ENCODE measurements at regions not wholly inside any gene's neighbourhood (a gene's known extent, or its start where the extent isn't known, plus 50 kb on each side); places are given as distances from the start of the nearest gene placed in this dataset.
A peak's percentile ranks its signal among the peaks of the same experiment; 100 is the strongest.

GRCh38 chr12:126830778-126831680 is 1435.9 kb upstream of the TMEM132C start:
- no peak for DNase-seq (ENCODE audit: low read depth in 2 of 2)

DNA sequence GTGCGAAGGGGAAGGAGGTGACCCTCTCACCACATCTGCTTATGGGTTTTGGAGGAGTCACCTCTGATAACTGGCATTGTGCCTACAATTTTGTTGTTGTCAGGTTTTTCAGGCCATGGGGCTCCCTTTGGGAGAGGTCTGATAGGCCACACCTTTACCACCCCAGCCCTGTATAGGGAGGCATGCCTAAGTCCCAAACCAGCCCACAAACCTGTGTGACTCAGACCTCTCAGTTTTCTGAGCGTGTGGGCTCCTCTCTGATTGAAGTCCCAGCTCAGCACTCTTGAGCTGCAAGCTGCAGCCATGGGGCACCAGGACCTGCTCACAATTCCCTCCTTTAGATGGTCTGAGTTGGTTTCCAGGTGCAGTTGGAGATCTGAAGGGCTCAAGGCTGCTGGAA is 1429.3 kb upstream of the TMEM132C start:
- DNase-seq (ENCODE audit: low read depth in 2 of 2): no peak

- no peak for DNase-seq (ENCODE audit: low read depth in 2 of 2)
Measured at GRCh38 chr12:126843915-126844669, 1422.9 kb upstream of the TMEM132C start.

GRCh38 chr12:126847005-126847629 is 1419.9 kb upstream of the TMEM132C start:
- DNase-seq (ENCODE audit: low read depth in 2 of 2): no peak

- no peak for DNase-seq (ENCODE audit: low read depth in 2 of 2)
Measured at GRCh38 chr12:126855768-126856167, 1411.2 kb upstream of the TMEM132C start.

DNA sequence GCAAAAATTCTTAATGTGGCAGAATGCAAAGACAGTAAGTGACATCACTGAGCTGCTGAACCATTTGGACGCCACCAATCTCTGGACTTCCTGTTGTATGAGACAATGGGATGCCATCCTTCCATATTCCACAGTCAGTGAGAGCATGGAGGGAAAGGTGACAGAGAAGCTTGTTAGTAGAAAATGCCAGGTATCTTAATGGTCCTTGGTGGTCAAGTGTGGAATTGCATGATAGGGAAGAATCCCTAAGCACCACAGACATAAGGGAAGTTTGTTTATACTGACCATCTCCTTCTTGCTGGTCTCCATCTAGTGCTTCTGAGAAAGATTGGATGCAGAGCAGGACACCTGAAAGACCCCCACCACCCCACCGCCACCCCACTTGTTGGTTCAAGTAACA is 1410.0 kb upstream of the TMEM132C start:
- DNase-seq (ENCODE audit: low read depth in 2 of 2): no peak

GRCh38 chr12:126858560-126858959 is 1408.4 kb upstream of the TMEM132C start:
- DNase-seq (ENCODE audit: low read depth in 2 of 2): no peak

DNA sequence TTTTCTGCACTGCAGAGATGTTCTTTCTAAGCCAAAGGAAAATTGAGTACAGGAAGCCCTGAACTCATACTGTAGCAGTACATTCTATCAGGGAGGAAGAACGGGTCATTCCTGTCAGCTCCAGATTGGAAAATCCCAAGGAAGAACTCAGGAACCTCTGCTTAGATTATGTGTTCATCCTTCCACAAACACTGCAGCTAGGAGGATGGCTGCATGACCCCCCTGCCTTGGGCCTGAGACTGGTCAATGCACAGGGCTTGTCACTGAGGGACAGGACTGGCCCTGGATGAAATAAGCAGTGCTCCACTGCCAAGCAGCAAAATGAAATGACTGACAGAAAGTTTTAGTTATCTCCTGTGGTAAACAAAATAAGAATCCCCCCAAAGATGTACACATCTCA is 1406.8 kb upstream of the TMEM132C start:
- DNase-seq (ENCODE audit: low read depth in 2 of 2): no peak

GRCh38 chr12:126862500-126862899 is 1404.5 kb upstream of the TMEM132C start:
- DNase-seq (ENCODE audit: low read depth in 2 of 2): no peak

DNA sequence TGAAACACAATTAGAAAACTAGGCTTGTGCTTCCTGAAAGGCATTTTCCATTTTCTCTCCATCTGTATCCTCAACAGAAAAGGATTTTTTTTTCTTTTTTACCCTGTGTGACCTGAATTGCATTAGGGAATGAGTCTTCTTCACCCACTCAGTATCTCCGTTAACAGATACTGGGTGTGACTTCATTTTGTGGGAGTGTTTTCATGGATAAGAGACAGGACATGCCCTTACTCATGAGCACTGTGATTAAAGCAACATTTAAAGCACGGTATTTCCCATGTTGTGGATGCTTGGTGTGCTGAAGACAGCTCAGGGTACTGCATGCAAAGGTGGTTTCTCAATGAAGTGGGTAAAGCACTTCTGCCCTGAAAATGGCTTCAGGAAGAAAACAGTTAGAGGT is 1397.3 kb upstream of the TMEM132C start:
- DNase-seq (ENCODE audit: low read depth in 2 of 2): no peak

DNA sequence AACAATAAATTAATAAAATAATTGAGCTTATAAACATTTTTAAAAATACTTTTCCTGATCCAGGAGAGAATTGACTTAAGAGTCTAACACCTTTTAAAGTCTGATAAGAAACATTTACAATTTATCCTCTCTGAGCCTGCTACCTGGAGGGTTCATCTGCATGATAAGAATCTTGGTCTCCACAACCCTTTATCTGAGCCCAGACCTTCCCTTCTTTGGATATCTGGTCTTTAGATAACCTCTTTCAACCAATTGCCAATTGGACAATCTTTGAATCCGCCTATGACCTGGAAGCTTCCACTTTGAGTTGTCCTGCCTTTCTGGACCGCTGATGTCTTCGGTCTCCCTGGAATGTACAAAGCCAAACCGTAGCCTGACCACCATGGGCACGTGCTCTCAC is 1393.3 kb upstream of the TMEM132C start:
- no peak for DNase-seq (ENCODE audit: low read depth in 2 of 2)

- peak; percentile 16 to 29 for DNase-seq (ENCODE audit: low read depth in 2 of 2)
Measured at GRCh38 chr12:126874427-126875026, 1392.4 kb upstream of the TMEM132C start.

DNA sequence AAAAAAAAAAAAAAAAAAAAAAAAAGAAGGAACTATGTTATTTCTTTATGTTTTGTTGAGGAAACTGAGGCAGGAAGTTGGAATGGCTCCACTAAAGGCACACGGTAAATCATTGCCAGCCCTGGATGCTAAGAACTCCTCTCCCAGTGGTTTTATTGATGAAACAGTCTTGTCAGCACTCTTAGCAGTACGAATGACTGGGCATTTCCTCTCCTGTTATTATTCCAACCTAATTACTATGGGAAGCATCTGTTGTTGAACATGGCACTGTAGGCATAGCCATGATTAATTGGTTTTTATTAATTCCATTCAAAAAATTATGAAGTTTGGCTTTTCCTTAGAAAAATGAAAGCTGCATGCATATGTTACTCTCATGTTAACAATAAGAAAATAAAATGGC is 1387.1 kb upstream of the TMEM132C start:
- DNase-seq (ENCODE audit: low read depth in 2 of 2): no peak

GRCh38 chr12:126883697-126884096 is 1383.3 kb upstream of the TMEM132C start:
- DNase-seq (ENCODE audit: low read depth in 2 of 2): no peak

GRCh38 chr12:126889501-126889900 is 1377.5 kb upstream of the TMEM132C start:
- no peak for DNase-seq (ENCODE audit: low read depth in 2 of 2)

GRCh38 chr12:126890097-126890496 is 1376.9 kb upstream of the TMEM132C start:
- DNase-seq (ENCODE audit: low read depth in 2 of 2): no peak

GRCh38 chr12:126891789-126892188 is 1375.2 kb upstream of the TMEM132C start:
- DNase-seq (ENCODE audit: low read depth in 2 of 2): no peak

GRCh38 chr12:126895951-126896913 is 1370.7 kb upstream of the TMEM132C start:
- no peak for DNase-seq (ENCODE audit: low read depth in 2 of 2)

GRCh38 chr12:126897102-126897501 is 1369.9 kb upstream of the TMEM132C start:
- no peak for DNase-seq (ENCODE audit: low read depth in 2 of 2)

GRCh38 chr12:126897778-126898177 is 1369.2 kb upstream of the TMEM132C start:
- no peak for DNase-seq (ENCODE audit: low read depth in 2 of 2)

- DNase-seq (ENCODE audit: low read depth in 2 of 2): no peak
Measured at GRCh38 chr12:126898562-126898961, 1368.4 kb upstream of the TMEM132C start.
